ENCODE measurements at regions not wholly inside any gene's neighbourhood (a gene's known extent, or its start where the extent isn't known, plus 50 kb on each side); places are given as distances from the start of the nearest gene placed in this dataset.

DNA sequence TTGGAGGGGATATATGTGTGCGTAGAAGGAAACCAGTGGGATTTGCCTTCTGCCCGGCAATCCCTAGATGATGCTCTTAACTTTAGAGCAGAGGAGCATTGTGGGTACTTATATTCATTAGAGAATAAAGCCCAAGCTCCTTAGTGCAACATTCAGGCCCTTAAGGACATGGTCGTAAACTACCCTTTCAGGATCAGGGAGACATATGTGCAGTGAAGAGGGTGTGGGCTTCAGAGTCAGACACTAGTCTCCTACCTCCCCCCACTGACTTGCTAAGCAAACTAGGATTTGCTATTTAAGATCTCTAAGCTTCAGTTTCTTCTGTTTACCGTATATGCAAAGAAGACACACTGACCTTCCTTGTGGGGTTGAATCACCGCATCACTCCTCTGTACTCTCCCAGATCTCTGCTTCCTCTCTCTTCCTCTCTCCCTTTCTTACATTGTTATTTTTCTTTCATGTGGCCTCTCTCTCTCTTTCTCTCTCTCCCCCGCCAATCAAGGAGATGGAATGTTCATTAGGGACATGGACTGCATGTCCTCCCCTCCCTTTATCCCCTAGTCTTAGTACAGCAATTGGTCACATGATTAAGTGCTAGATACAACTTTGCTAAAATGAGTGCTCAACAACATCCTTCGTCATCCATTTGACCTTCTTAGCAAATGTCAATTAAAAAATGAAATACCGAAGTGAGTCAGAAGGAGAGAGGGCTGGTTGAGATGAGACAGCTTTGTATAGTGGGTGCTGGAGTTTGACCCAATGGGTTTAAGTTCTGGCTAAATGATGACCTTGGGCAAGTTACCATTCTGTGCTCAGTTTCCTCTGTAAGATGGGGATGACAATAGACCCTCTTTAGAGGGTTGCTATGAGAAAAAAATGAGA lies 91.7 kb downstream of the TMX1 start:
- H3K79me2 ChIP-seq (replicated peaks; ENCODE audit: insufficient read depth, low read length), result no peaks in the 10 kb centered on the region
- no peak overlapping the region for H3K27ac ChIP-seq (ENCODE audit: low read length)
- no peaks in the 10 kb centered on the region for H3K9me2 ChIP-seq (ENCODE audit: insufficient read depth, low read length)
- H3K9me3 ChIP-seq (ENCODE audit: low read length), result no peaks in the 10 kb centered on the region
- no peaks in the 10 kb centered on the region for H3K27me3 ChIP-seq (ENCODE audit: insufficient read depth, low read depth, low read length)
- no peak overlapping the region for H2AFZ ChIP-seq (ENCODE audit: low read depth, low read length)
- no peaks in the 10 kb centered on the region for H4K20me1 ChIP-seq (ENCODE audit: insufficient read depth)
- H3K36me3 ChIP-seq (ENCODE audit: insufficient read depth, low read length), result no peaks in the 10 kb centered on the region
- H3F3A ChIP-seq (ENCODE audit: insufficient read depth, low read length, poor library complexity, severe bottlenecking), result no peaks in the 10 kb centered on the region
- no peak overlapping the region for H3K4me3 ChIP-seq (ENCODE audit: low read length)
- no peak overlapping the region for H3K4me2 ChIP-seq (ENCODE audit: low read length)
- H3K9ac ChIP-seq (ENCODE audit: low read length), result no peak overlapping the region
- no peak for TF ChIP-seq SMC3 (conservative IDR thresholded peaks at IDR 0.05; ENCODE audit: poor library complexity)

DNA sequence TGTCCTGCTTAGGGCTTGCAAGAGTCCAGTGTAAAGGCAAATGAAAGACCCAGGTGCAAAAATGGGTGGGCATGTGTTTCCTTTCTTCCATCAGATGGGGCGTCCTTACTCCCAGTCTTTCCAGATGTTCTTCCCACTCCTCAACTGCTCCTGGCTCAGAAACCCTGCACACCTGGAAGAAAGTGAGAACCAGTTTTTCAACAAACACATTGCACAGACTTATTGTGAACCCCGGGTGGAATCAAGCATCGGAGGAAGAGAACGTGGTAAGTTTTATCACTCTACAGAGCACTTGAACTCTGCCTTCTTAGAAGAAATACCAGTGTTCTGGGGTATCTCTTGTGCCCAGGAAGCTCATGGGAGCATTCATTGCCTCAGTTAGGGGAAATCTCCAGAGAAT lies 93.3 kb downstream of the TMX1 start:
- Histone ChIP-seq H3K27ac (ENCODE audit: low read length) (no peak overlapping the region), H3K9ac (ENCODE audit: low read length) (no peak overlapping the region), H3F3A (ENCODE audit: insufficient read depth, low read length, poor library complexity, severe bottlenecking) (no peaks in the 10 kb centered on the region), H3K79me2 (replicated peaks; ENCODE audit: insufficient read depth, low read length) (no peaks in the 10 kb centered on the region), H3K9me3 (ENCODE audit: low read length) (no peaks in the 10 kb centered on the region), H3K4me3 (ENCODE audit: low read length) (no peak overlapping the region), H3K4me2 (ENCODE audit: low read length) (no peak overlapping the region), H3K36me3 (ENCODE audit: insufficient read depth, low read length) (no peaks in the 10 kb centered on the region), H3K9me2 (ENCODE audit: insufficient read depth, low read length) (no peaks in the 10 kb centered on the region), H4K20me1 (ENCODE audit: insufficient read depth) (no peaks in the 10 kb centered on the region), H2AFZ (ENCODE audit: low read depth, low read length) (no peak overlapping the region), H3K27me3 (ENCODE audit: insufficient read depth, low read depth, low read length) (no peaks in the 10 kb centered on the region)
- TF ChIP-seq, protein P1, sequence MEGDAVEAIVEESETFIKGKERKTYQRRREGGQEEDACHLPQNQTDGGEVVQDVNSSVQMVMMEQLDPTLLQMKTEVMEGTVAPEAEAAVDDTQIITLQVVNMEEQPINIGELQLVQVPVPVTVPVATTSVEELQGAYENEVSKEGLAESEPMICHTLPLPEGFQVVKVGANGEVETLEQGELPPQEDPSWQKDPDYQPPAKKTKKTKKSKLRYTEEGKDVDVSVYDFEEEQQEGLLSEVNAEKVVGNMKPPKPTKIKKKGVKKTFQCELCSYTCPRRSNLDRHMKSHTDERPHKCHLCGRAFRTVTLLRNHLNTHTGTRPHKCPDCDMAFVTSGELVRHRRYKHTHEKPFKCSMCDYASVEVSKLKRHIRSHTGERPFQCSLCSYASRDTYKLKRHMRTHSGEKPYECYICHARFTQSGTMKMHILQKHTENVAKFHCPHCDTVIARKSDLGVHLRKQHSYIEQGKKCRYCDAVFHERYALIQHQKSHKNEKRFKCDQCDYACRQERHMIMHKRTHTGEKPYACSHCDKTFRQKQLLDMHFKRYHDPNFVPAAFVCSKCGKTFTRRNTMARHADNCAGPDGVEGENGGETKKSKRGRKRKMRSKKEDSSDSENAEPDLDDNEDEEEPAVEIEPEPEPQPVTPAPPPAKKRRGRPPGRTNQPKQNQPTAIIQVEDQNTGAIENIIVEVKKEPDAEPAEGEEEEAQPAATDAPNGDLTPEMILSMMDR (IDR thresholded peaks at IDR 0.05; ENCODE audit: poor library complexity, severe bottlenecking), result no peak
- TF ChIP-seq EP300 (conservative IDR thresholded peaks at IDR 0.05; ENCODE audit: poor library complexity, severe bottlenecking), result no peak
- TF ChIP-seq EZH2 (IDR thresholded peaks at IDR 0.05; ENCODE audit: borderline replicate concordance, insufficient read depth, low read length, poor library complexity, severe bottlenecking), result no peak
- TF ChIP-seq MXI1 (conservative IDR thresholded peaks at IDR 0.05; ENCODE audit: poor library complexity, severe bottlenecking), result no peak
- no peak for TF ChIP-seq TAF1 (IDR thresholded peaks at IDR 0.05; ENCODE audit: low read depth)
- no peak for TF ChIP-seq SMC3 (conservative IDR thresholded peaks at IDR 0.05; ENCODE audit: poor library complexity)
- TF ChIP-seq RAD21 (conservative IDR thresholded peaks at IDR 0.05), result no peak
- TF ChIP-seq POLR2AphosphoS5 (IDR thresholded peaks at IDR 0.05), result no peak
- TF ChIP-seq, protein P2, sequence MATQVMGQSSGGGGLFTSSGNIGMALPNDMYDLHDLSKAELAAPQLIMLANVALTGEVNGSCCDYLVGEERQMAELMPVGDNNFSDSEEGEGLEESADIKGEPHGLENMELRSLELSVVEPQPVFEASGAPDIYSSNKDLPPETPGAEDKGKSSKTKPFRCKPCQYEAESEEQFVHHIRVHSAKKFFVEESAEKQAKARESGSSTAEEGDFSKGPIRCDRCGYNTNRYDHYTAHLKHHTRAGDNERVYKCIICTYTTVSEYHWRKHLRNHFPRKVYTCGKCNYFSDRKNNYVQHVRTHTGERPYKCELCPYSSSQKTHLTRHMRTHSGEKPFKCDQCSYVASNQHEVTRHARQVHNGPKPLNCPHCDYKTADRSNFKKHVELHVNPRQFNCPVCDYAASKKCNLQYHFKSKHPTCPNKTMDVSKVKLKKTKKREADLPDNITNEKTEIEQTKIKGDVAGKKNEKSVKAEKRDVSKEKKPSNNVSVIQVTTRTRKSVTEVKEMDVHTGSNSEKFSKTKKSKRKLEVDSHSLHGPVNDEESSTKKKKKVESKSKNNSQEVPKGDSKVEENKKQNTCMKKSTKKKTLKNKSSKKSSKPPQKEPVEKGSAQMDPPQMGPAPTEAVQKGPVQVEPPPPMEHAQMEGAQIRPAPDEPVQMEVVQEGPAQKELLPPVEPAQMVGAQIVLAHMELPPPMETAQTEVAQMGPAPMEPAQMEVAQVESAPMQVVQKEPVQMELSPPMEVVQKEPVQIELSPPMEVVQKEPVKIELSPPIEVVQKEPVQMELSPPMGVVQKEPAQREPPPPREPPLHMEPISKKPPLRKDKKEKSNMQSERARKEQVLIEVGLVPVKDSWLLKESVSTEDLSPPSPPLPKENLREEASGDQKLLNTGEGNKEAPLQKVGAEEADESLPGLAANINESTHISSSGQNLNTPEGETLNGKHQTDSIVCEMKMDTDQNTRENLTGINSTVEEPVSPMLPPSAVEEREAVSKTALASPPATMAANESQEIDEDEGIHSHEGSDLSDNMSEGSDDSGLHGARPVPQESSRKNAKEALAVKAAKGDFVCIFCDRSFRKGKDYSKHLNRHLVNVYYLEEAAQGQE (IDR thresholded peaks at IDR 0.05; ENCODE audit: borderline replicate concordance), result no peak
